ENCODE measurements at regions not wholly inside any gene's neighbourhood (a gene's known extent, or its start where the extent isn't known, plus 50 kb on each side); places are given as distances from the start of the nearest gene placed in this dataset.

- no peaks in the 10 kb centered on the region for H3F3A ChIP-seq (replicated peaks; ENCODE audit: low read depth)
- no peaks in the 10 kb centered on the region; the same call in 1 of the 2 replicates for H3K4me1 ChIP-seq (ENCODE audit: insufficient read depth)
- H3K27me3 ChIP-seq (ENCODE audit: insufficient read depth): no peaks in the 10 kb centered on the region
- H3K4me2 ChIP-seq: no peak overlapping the region
- DNase-seq (ENCODE audit: low spot score) (no peak), ATAC-seq (no peak)
- H3K9me2 ChIP-seq (ENCODE audit: insufficient read depth): peaks cover 4% of the 10 kb centered on the region
- no peaks in the 10 kb centered on the region; the same call in 2 of the 3 replicates for H3K36me3 Mint-ChIP-seq (ENCODE audit: low read depth)
- H3K4me1 Mint-ChIP-seq: peaks cover 14% of the 10 kb centered on the region
- no peaks in the 10 kb centered on the region for H3K9me3 Mint-ChIP-seq
- H4K20me1 ChIP-seq (replicated peaks; ENCODE audit: insufficient read depth): no peaks in the 10 kb centered on the region
- H3K4me3 ChIP-seq: no peak overlapping the region
- no peak overlapping the region for H2AFZ ChIP-seq
- no peaks in the 10 kb centered on the region for H3K36me3 ChIP-seq (ENCODE audit: insufficient read depth)
- no peak overlapping the region for H3K27ac Mint-ChIP-seq
- H3K27ac ChIP-seq (ENCODE audit: low read depth): no peak overlapping the region
- H3K79me2 ChIP-seq (replicated peaks; ENCODE audit: insufficient read depth): no peaks in the 10 kb centered on the region
- H3K4me3 Mint-ChIP-seq: no peak overlapping the region
- H3K27me3 Mint-ChIP-seq (ENCODE audit: insufficient read depth, low read depth, poor library complexity): peaks cover 2% of the 10 kb centered on the region
- TF ChIP-seq REST (IDR thresholded peaks at IDR 0.05; ENCODE audit: unreplicated experiment) (no peak), STAT1 (IDR thresholded peaks at IDR 0.05; ENCODE audit: unreplicated experiment) (no peak), JUNB (IDR thresholded peaks at IDR 0.05; ENCODE audit: unreplicated experiment) (no peak), EZH2 (IDR thresholded peaks at IDR 0.05; ENCODE audit: low read depth, unreplicated experiment) (no peak), ZNF114 (CRISPR knock-in tag; IDR thresholded peaks at IDR 0.05) (no peak), POLR2AphosphoS5 (IDR thresholded peaks at IDR 0.05; ENCODE audit: low read depth) (no peak), CREB1 (CRISPR knock-in tag; IDR thresholded peaks at IDR 0.05; ENCODE audit: low read depth) (no peak), EZH2phosphoT487 (IDR thresholded peaks at IDR 0.05; ENCODE audit: unreplicated experiment) (no peak), NANOG (IDR thresholded peaks at IDR 0.05; ENCODE audit: borderline replicate concordance) (no peak), ZNF331 (CRISPR knock-in tag; IDR thresholded peaks at IDR 0.05; ENCODE audit: low read depth) (no peak), ETS1 (IDR thresholded peaks at IDR 0.05) (no peak)
- TF ChIP-seq, protein P1, sequence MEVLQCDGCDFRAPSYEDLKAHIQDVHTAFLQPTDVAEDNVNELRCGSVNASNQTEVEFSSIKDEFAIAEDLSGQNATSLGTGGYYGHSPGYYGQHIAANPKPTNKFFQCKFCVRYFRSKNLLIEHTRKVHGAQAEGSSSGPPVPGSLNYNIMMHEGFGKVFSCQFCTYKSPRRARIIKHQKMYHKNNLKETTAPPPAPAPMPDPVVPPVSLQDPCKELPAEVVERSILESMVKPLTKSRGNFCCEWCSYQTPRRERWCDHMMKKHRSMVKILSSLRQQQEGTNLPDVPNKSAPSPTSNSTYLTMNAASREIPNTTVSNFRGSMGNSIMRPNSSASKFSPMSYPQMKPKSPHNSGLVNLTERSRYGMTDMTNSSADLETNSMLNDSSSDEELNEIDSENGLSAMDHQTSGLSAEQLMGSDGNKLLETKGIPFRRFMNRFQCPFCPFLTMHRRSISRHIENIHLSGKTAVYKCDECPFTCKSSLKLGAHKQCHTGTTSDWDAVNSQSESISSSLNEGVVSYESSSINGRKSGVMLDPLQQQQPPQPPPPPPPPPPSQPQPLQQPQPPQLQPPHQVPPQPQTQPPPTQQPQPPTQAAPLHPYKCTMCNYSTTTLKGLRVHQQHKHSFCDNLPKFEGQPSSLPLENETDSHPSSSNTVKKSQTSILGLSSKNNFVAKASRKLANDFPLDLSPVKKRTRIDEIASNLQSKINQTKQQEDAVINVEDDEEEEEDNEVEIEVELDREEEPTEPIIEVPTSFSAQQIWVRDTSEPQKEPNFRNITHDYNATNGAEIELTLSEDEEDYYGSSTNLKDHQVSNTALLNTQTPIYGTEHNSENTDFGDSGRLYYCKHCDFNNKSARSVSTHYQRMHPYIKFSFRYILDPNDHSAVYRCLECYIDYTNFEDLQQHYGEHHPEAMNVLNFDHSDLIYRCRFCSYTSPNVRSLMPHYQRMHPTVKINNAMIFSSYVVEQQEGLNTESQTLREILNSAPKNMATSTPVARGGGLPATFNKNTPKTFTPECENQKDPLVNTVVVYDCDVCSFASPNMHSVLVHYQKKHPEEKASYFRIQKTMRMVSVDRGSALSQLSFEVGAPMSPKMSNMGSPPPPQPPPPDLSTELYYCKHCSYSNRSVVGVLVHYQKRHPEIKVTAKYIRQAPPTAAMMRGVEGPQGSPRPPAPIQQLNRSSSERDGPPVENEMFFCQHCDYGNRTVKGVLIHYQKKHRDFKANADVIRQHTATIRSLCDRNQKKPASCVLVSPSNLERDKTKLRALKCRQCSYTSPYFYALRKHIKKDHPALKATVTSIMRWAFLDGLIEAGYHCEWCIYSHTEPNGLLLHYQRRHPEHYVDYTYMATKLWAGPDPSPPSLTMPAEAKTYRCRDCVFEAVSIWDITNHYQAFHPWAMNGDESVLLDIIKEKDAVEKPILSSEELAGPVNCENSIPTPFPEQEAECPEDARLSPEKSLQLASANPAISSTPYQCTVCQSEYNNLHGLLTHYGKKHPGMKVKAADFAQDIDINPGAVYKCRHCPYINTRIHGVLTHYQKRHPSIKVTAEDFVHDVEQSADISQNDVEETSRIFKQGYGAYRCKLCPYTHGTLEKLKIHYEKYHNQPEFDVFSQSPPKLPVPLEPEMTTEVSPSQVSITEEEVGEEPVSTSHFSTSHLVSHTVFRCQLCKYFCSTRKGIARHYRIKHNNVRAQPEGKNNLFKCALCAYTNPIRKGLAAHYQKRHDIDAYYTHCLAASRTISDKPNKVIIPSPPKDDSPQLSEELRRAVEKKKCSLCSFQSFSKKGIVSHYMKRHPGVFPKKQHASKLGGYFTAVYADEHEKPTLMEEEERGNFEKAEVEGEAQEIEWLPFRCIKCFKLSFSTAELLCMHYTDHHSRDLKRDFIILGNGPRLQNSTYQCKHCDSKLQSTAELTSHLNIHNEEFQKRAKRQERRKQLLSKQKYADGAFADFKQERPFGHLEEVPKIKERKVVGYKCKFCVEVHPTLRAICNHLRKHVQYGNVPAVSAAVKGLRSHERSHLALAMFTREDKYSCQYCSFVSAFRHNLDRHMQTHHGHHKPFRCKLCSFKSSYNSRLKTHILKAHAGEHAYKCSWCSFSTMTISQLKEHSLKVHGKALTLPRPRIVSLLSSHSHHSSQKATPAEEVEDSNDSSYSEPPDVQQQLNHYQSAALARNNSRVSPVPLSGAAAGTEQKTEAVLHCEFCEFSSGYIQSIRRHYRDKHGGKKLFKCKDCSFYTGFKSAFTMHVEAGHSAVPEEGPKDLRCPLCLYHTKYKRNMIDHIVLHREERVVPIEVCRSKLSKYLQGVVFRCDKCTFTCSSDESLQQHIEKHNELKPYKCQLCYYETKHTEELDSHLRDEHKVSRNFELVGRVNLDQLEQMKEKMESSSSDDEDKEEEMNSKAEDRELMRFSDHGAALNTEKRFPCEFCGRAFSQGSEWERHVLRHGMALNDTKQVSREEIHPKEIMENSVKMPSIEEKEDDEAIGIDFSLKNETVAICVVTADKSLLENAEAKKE (CRISPR knock-in tag; IDR thresholded peaks at IDR 0.05): no peak
- TF ChIP-seq, protein P2, sequence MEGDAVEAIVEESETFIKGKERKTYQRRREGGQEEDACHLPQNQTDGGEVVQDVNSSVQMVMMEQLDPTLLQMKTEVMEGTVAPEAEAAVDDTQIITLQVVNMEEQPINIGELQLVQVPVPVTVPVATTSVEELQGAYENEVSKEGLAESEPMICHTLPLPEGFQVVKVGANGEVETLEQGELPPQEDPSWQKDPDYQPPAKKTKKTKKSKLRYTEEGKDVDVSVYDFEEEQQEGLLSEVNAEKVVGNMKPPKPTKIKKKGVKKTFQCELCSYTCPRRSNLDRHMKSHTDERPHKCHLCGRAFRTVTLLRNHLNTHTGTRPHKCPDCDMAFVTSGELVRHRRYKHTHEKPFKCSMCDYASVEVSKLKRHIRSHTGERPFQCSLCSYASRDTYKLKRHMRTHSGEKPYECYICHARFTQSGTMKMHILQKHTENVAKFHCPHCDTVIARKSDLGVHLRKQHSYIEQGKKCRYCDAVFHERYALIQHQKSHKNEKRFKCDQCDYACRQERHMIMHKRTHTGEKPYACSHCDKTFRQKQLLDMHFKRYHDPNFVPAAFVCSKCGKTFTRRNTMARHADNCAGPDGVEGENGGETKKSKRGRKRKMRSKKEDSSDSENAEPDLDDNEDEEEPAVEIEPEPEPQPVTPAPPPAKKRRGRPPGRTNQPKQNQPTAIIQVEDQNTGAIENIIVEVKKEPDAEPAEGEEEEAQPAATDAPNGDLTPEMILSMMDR (conservative IDR thresholded peaks at IDR 0.05; ENCODE audit: low read depth in 2 of 2): no peak
Measured at GRCh38 chr13:44013758-44014291, 134.1 kb downstream of the LACC1 start.
